Fibroblast of peridontal ligament (primary cell): ENCODE measurements at regions not wholly inside any gene's neighbourhood (a gene's known extent, or its start where the extent isn't known, plus 50 kb on each side); places are given as distances from the start of the nearest gene placed in this dataset.
"Not testable (repeated sequence)": the region's sequence is repeated elsewhere in the genome, so short reads cannot be mapped to it uniquely, and the experiment has no call there.

Experiments used
- DNase-seq: peaks from one replicate; pipeline ENCODE4 v3.0.0-alpha.2; 2010; ENCODE audit errors: extremely low read depth

GRCh38 chr1:163472651-163473248 lies 151.0 kb downstream of the NUF2 start:
- no peak for DNase-seq

GRCh38 chr1:163477276-163477830 lies 155.6 kb downstream of the NUF2 start:
- no peak for DNase-seq

GRCh38 chr1:163498391-163499330 lies 176.9 kb downstream of the NUF2 start:
- not testable (repeated sequence) for DNase-seq

- no peak for DNase-seq
Observed at GRCh38 chr1:163504331-163504978, 182.7 kb downstream of the NUF2 start.

- no peak for DNase-seq
Observed at GRCh38 chr1:163509114-163509513, 187.4 kb downstream of the NUF2 start.

GRCh38 chr1:163512349-163512989 lies 190.7 kb downstream of the NUF2 start:
- DNase-seq: no peak

GRCh38 chr1:163523375-163524029 lies 201.7 kb downstream of the NUF2 start:
- DNase-seq: no peak

GRCh38 chr1:163528710-163529348 lies 207.1 kb downstream of the NUF2 start:
- DNase-seq: peak; percentile 48

GRCh38 chr1:163531345-163531744 lies 209.6 kb downstream of the NUF2 start:
- no peak for DNase-seq

- DNase-seq: no peak
Observed at GRCh38 chr1:163535401-163535800, 213.6 kb downstream of the NUF2 start.

- DNase-seq: peak; percentile 60
Observed at GRCh38 chr1:163535807-163536206, 214.1 kb downstream of the NUF2 start.

- no peak for DNase-seq
Observed at GRCh38 chr1:163537809-163538208, 216.1 kb downstream of the NUF2 start.

GRCh38 chr1:163538667-163539066 lies 216.9 kb downstream of the NUF2 start:
- no peak for DNase-seq

GRCh38 chr1:163540727-163541126 lies 219.0 kb downstream of the NUF2 start:
- DNase-seq: no peak

- no peak for DNase-seq
Observed at GRCh38 chr1:163544441-163544840, 222.7 kb downstream of the NUF2 start.

GRCh38 chr1:163558162-163558561 lies 236.4 kb downstream of the NUF2 start:
- no peak for DNase-seq

GRCh38 chr1:163561580-163562295 lies 240.0 kb downstream of the NUF2 start:
- DNase-seq: peak; percentile 19

- DNase-seq: no peak
Observed at GRCh38 chr1:163562355-163562754, 240.6 kb downstream of the NUF2 start.

- no peak for DNase-seq
Observed at GRCh38 chr1:163565166-163565565, 243.4 kb downstream of the NUF2 start.

- no peak for DNase-seq
Observed at GRCh38 chr1:163570071-163570470, 248.3 kb downstream of the NUF2 start.
